Fibroblast of mammary gland (primary cell): ENCODE measurements at regions not wholly inside any gene's neighbourhood (a gene's known extent, or its start where the extent isn't known, plus 50 kb on each side); places are given as distances from the start of the nearest gene placed in this dataset.
A peak's percentile ranks its signal among the peaks of the same experiment; 100 is the strongest.

Experiments used
- DNase-seq: peaks from one replicate; pipeline ENCODE4 v3.0.0-alpha.2; 2010; ENCODE audit warnings: low read depth
- H3K4me3 ChIP-seq: 2 replicates; pipeline ENCODE4 v1.5.1; 2011; ENCODE audit warnings: low read depth, mild to moderate bottlenecking, low read length, moderate library complexity; ENCODE audit not compliant: control insufficient read depth
- TF ChIP-seq, protein P1 (sequence below): conservative IDR thresholded peaks from 2 replicates; pipeline ENCODE4 v1.5.1; 2011; ENCODE audit warnings: low read depth, low read length, inconsistent platforms; ENCODE audit not compliant: control insufficient read depth, insufficient read depth

DNA sequence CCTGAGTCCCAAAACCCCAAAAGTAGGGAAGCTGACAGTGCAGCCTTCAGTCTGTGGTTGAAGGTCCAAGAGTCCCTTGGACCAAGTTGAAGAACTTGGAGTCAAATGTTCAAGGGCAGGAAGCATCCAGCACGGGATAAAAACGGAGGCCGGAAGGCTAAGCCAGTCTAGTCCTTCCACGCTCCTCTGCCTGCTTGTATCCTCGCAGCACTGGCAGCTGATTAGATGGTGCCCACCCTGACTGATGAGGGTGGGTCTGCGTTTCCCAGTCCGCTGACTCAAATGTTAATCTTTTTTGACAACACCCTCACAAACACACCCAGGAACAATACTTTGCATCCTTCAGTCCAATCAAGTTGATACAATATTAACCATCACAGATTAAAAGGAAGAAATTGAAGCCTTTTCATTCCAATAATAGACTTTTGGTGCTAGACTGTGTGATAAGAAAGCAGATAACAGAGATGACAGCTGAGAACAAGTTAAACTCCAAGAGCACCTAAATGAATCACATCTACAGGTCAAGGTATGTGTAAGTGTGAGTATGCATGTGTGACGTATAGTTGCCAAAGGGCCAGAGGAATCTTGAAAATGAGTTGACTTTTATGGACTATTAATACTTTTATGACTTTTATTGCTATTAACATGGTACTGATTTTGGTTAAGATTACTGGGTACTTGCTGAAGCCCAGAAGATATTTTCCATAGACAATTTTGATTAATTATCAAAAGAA is 933.5 kb upstream of the SOX9 start:
- TF ChIP-seq, protein P1, sequence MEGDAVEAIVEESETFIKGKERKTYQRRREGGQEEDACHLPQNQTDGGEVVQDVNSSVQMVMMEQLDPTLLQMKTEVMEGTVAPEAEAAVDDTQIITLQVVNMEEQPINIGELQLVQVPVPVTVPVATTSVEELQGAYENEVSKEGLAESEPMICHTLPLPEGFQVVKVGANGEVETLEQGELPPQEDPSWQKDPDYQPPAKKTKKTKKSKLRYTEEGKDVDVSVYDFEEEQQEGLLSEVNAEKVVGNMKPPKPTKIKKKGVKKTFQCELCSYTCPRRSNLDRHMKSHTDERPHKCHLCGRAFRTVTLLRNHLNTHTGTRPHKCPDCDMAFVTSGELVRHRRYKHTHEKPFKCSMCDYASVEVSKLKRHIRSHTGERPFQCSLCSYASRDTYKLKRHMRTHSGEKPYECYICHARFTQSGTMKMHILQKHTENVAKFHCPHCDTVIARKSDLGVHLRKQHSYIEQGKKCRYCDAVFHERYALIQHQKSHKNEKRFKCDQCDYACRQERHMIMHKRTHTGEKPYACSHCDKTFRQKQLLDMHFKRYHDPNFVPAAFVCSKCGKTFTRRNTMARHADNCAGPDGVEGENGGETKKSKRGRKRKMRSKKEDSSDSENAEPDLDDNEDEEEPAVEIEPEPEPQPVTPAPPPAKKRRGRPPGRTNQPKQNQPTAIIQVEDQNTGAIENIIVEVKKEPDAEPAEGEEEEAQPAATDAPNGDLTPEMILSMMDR: no peak
- no peak overlapping the region for H3K4me3 ChIP-seq
- DNase-seq: no peak

GRCh38 chr17:71188811-71189492 is 931.9 kb upstream of the SOX9 start:
- peak; percentile 91 for DNase-seq
- H3K4me3 ChIP-seq: no peak overlapping the region
- TF ChIP-seq, protein P1: no peak

- DNase-seq: no peak
- TF ChIP-seq, protein P1: no peak
- H3K4me3 ChIP-seq: no peak overlapping the region
Measured at GRCh38 chr17:71189493-71189831, 931.4 kb upstream of the SOX9 start.

DNA sequence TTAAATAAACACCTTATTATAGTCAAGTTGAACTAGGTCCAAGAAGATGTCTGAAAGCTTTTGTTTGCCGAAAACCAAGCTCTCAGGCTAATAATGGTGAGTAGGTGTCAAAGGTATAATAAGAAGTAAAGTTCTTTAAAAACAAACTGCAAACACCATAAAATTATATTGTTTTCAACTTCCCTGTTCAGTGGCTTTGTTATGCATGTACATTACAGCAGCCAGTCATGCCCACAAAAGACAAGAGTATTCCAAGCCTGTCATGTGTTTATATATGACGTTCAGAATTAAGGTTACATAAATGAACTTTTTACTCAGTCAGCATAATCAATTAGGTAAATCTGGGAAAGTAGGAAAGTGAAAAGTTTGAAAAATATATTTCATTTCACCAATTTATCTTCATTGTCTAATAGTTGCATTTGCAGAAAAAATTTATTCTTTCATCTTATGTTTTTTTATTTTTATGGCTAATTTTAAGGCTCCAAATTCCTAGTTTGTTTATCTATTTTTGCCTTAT is 928.7 kb upstream of the SOX9 start:
- no peak overlapping the region for H3K4me3 ChIP-seq
- TF ChIP-seq, protein P1: no peak

GRCh38 chr17:71192848-71193247 is 928.0 kb upstream of the SOX9 start:
- TF ChIP-seq, protein P1: no peak
- H3K4me3 ChIP-seq: no peak overlapping the region
- DNase-seq: no peak

More for the DNA sequence above, 928.7 kb upstream of the SOX9 start:
- DNase-seq: no peak

DNA sequence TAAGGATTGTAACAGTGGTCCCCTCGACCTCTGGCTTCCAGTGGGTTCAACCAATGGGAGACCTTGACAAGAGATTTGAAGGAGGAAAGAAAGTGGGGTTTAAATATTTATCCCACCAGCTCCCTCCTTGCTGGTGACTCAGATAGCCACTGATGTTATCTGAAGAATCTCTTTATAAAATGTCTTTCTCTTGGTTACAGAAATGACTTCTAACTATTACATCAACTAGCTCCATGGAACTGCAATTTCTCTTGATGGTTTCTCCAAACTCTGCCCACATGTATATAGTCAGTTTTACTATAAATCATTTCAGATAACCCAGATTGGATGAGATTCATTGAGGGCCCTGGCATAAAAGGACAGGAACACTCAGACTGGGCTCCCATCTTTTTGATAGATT is 920.2 kb upstream of the SOX9 start:
- no peak for DNase-seq
- TF ChIP-seq, protein P1: no peak
- H3K4me3 ChIP-seq: no peak overlapping the region
